Stomach (tissue), 4 donors: ENCODE measurements at regions not wholly inside any gene's neighbourhood (a gene's known extent, or its start where the extent isn't known, plus 50 kb on each side); places are given as distances from the start of the nearest gene placed in this dataset.

Experiments used
- CTCF ChIP-seq, 7 experiments: fragments of 450-650 bp in 4 of 7; fragments of 200-600 bp in 3 of 7; sonication (generic) in 3 of 7; IDR thresholded peaks; one replicate each; pipeline ENCODE4 v1.5.1; 2016 to 2019; ENCODE audit warnings: antibody characterized with exemption in 7 of 7, control low read depth in 2 of 7, mild to moderate bottlenecking in 1 of 7
- EP300 ChIP-seq: sonication (generic); formaldehyde crosslinking; IDR thresholded peaks from one replicate; pipeline ENCODE4 v1.6.1; 2017; ENCODE audit warnings: antibody characterized with exemption
- POLR2A ChIP-seq, 4 donors: fragments of 450-650 bp; IDR thresholded peaks; one replicate each; pipeline ENCODE4 v1.6.1; 2016; ENCODE audit warnings: antibody characterized with exemption in 4 of 4, control low read depth in 2 of 4, mild to moderate bottlenecking in 1 of 4, moderate library complexity in 1 of 4
- POLR2AphosphoS5 ChIP-seq, 3 donors: sonication (generic); formaldehyde crosslinking; IDR thresholded peaks; one replicate each; pipeline ENCODE4 v1.6.1; 2016; ENCODE audit warnings: antibody characterized with exemption in 3 of 3

GRCh38 chr11:80861193-80861592 lies 1420.4 kb upstream of the TENM4 start:
- TF ChIP-seq CTCF (IDR thresholded peaks at IDR 0.05) (no peak), POLR2A (IDR thresholded peaks at IDR 0.05) (no peak), EP300 (no peak), POLR2AphosphoS5 (IDR thresholded peaks at IDR 0.05) (no peak)
